HG02973 (cell line): ENCODE measurements at regions not wholly inside any gene's neighbourhood (a gene's known extent, or its start where the extent isn't known, plus 50 kb on each side); places are given as distances from the start of the nearest gene placed in this dataset.

ENCODE experiments used
- ATAC-seq: cut with Tn5 transposase; IDR thresholded peaks from one replicate; pipeline ENCODE4 v1.9.1; 2021; ENCODE audit warnings: moderate library complexity; ENCODE audit not compliant: unreplicated experiment

DNA sequence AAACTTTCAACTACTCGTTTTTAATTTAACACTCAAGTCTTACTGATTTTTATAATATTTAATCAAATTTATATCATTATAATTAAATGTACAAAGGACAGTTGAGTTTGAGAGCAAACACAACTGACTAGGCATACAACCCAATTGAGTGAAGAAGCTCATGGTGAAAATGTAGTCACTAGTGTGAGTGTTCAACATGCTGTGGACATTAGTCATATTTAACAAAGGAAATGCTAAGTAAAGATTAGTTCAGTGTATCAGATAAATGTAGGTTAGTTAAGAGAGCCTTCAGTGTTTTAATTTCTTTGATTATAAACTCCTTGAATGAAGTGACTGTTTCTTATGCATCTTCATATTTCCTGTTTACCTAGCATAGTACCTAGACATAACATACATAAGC is 444.2 kb upstream of the GOLIM4 start:
- no peak for ATAC-seq

GRCh38 chr3:168534761-168535160 is 439.0 kb upstream of the GOLIM4 start:
- no peak for ATAC-seq

DNA sequence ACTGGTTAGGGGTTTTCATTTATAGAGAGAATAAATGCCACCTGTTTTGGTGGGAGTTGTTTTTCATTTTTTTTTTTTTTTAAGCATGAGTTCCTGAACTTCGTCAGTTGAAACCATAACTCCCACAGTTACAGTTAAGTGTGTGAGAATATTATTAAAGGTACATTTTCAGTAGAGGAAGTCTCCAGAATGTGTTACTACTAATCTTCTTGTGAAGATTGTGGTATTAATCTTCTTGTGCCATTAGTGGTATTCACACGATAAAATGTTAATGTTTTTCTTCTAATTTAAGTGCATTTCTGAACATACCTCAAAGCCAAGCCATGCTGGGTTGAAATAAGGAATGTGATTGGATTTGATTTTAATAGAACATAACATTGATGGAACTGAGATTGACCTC is 437.9 kb upstream of the GOLIM4 start:
- ATAC-seq: no peak

DNA sequence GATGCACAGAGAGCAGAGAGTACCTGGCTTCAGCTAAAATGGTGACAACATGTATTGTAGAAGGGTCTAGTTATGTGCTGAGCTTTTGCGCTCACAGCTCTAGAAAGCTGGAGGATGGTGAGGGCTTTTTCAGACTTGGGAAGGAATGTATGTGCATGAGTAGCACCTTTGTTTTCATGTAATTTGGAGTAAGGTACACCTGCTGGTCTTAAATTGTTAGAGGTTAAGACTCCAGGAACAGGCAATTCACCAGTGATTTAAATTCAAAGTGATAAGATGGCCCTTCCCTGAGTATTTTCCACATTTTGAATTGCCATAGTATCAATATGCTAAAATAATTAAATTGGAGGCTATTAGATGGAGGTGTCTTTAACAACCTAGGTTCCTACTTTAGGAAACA is 436.4 kb upstream of the GOLIM4 start:
- no peak for ATAC-seq

DNA sequence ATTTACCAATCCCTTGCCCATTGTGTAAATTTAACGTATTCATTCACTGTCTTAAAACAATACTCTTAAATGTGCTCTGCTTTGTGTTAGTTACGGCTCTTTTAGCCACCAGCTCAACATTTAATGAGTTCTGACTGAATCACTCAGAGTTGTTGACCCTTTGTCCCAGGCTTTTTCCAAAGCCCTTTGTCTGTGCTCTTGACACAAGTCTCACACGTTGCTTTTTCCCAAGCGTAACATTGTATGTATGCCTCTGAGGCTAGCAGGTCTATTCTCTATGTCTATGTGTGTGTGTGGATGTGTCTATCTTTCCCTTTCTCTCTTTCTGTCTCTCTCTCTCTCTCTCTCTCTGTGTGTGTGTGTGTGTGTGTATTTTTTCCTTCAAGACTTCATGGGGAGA is 435.4 kb upstream of the GOLIM4 start:
- ATAC-seq: no peak

GRCh38 chr3:168524129-168524528 is 428.4 kb upstream of the GOLIM4 start:
- no peak for ATAC-seq

DNA sequence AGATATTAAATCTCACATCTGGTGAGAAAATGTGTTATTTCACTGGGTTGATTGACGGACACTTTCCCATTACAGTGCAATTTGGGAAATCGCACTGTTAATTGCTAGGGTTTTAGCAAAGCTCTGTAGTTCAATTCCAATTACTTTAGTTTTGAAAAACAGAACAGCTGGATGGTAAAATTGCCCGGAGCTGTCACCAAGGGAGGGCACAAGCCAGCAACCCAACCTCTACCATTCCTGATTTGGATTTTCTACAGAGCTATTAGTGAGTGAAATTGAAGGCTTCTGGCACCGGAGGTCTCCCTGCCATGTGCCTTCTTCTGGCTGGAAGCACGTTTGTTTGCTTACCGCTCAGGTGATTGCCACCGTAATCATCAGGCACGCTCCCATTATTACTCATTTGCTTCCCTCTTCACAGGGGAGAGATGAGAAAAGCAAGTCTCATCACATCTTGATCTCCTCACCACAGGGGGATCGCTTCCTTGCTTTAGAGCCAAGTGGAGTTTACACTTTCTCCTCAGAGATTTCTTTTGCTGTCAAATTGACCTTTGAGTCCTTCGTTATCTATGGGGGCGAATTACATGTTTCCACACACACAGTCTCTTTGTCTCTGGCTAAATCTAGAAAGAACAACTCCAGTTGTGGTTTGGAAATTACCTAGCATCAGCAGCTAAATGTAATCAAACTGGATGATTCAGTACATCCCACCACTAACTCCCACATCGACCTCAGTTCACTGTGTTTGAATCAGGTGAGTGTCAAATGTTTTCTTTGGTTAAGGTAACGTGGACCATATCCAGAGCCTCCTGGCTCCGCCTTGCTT is 421.7 kb upstream of the GOLIM4 start:
- no peak for ATAC-seq

- no peak for ATAC-seq
These were observed 418.5 kb upstream of the GOLIM4 start for GRCh38 chr3:168514252-168514651.

DNA sequence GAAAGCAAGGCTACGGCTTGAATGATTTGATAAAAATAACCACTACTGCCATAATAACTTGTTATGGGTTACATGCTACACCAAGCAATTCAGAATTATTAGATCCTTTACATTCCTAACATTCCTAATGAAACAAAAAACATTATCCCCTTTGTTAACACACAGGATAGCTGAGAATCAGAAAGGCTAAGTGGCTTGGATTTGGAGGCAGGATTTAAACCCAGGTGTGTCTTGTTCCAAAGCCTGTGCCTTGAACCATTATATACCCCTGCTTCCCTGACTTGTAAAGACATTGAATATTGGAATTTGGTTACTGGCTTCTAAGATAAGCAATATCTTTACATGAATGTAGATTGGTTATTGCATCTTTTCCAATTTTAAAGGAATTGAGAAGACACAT is 417.1 kb upstream of the GOLIM4 start:
- ATAC-seq: no peak

DNA sequence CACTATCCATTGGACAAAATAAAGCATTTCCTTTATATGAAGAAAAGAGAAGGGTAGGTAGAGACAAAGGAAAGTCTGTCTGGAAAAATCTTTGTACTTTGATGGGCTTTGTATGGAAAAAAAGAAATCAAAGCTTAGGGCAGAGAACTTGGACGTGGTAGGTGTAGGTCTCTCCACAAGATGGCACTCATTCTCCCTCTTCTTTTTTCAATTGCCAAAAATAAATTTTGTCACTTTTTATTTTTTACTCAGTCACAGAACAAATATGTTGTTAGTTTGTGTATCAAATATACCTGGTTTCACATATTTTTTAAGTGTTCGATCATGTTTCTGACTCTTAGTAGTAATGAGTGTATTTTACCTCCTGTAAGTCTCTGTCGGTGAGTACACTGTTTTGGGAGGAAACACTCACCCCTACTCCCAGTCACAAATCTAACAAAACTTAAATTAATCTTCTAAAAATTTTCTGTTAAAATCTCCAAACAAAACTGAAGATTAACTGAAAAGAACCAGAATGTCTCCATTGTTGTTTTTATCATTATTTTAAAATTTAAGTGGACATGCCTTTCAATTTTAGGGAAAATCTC is 415.8 kb upstream of the GOLIM4 start:
- ATAC-seq: no peak

- no peak for ATAC-seq
These were observed 410.9 kb upstream of the GOLIM4 start for GRCh38 chr3:168506589-168506988.

DNA sequence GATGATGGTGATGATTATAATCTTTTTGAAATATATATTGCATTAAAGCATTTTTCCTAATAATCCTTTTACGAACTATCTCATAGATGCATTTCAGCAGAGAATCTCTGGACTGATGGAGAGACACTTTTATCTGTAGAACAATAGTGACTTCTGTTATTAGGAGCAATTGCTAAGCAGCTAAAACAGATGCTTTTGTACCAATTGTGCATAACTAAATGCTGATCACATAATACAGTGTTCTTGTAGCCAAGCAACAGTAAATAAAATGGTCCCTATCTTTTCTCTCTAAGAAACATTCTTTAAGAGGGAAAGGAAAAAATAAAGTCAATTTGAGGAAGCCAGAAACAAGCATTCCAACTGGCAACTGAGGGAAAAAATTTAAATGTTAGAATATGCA is 405.8 kb upstream of the GOLIM4 start:
- ATAC-seq: no peak

DNA sequence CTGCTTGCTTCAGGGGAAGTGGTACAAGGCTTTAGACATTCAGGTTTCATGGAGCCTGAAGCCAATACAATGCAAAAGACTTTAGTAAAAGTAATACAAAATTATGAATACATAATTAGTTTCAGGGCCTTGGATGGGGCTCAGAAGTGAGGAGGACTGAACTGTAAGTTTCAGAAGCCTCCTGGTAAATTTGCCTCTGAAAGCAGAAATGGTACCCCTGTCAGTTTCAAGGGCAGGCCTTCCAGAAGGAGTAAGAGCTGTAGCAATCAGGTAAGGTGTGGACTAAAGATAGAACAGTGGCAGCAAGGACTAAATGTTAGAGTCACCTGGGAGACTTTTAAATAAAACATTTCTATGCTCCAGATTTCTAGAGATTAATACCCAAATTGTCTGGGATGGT is 402.5 kb upstream of the GOLIM4 start:
- no peak for ATAC-seq

GRCh38 chr3:168497741-168498140 is 402.0 kb upstream of the GOLIM4 start:
- ATAC-seq: no peak

GRCh38 chr3:168497183-168497582 is 401.5 kb upstream of the GOLIM4 start:
- no peak for ATAC-seq

- no peak for ATAC-seq
These were observed 400.2 kb upstream of the GOLIM4 start for GRCh38 chr3:168495932-168496331.

DNA sequence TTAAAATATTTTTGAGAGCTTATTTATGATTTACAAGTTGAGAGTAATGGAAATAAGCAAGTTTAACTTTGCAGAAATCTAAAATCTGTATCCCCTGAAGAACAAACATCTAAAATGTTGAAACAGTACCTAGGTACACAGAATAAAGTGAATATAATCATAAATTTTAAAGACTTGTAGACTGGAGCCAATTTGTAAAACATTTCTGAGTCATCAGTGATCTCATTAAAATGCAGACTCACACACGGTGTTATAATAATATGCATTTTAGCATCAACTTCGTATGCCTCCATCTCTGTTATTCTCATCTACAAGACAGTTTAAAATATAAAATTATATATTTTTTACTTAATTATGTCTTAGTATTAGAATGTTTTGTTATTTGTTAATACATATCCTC is 399.5 kb upstream of the GOLIM4 start:
- ATAC-seq: no peak

GRCh38 chr3:168493412-168494205 is 397.9 kb upstream of the GOLIM4 start:
- ATAC-seq: no peak

GRCh38 chr3:168490981-168491380 is 395.3 kb upstream of the GOLIM4 start:
- ATAC-seq: no peak

DNA sequence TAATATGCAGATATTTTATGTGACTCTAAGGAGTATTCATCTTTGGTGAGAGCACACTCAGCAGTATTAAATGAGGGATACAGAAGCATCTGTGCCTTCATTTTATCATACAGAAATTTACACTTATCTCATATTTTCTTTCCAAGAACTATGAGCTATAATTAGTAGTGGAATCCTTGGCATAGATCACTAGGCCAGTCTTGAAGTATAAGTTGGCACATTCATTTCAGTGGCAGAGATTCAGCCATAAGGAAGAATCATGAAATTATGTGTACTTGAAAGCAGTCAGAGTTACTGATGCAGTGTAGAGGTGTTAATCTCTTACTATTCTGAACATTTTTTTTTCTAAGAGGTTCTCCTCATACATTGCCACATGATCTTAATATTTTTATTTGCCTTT is 393.6 kb upstream of the GOLIM4 start:
- no peak for ATAC-seq

DNA sequence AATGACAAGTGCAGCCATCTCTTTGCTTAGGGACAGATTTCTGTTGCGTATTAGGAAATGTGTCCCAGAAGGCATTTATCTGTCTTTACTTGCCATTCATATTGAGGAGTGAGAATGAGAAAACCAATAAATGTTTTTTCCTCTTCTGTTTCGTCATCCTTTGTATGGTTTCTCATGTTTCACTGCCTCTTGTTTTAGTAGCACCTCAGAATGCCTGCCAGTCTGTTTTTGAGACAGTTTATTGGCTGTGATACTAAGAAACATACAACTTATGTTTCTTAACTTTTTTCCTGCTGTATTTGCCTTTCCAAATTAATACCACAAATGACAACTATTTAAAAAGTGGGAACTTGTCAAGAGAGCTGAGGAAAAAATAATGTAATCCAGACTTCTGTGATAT is 390.2 kb upstream of the GOLIM4 start:
- ATAC-seq: no peak

DNA sequence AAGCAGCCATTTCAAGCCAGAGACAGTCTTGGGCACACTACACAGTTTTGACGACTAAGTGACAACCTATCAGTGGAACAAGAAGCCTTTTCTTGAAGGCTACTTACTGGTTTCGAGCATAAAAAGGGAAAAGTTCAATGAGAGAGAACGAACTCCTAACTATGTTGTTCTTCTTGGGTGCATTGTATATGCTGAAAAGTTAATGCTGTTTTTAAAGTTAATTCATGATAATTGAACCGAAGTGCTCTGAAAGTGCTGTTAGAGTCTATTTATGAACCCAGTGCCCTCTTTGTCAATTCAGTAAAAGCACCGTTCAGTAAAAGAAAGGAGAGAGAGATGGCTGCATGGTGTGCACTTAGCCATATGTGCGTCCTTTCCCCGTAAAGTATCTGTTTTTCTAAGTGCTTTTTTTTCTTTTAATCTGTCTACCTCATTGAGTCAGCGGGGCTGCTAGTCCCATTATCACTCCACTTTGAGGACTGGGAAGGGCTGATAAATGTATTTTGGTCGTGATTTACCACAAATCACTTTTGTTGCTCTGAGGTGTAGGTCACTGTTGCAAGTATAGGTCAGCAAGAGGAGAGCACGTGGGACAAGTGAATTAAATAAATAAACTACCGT is 380.7 kb upstream of the GOLIM4 start:
- ATAC-seq: no peak
